HUES6 (cell line): ENCODE measurements at regions not wholly inside any gene's neighbourhood (a gene's known extent, or its start where the extent isn't known, plus 50 kb on each side); places are given as distances from the start of the nearest gene placed in this dataset.

Experiments
- H3K27ac ChIP-seq: 2 replicates; pipeline ENCODE4 v1.7.0; 2013; ENCODE audit warnings: low read depth, mild to moderate bottlenecking, low read length, inconsistent platforms
- H3K27me3 ChIP-seq: 2 replicates; pipeline ENCODE4 v1.6.1; 2013; ENCODE audit warnings: low read length; ENCODE audit not compliant: control insufficient read depth, insufficient read depth
- H3K36me3 ChIP-seq: 2 replicates; pipeline ENCODE4 v1.6.1; 2013; ENCODE audit warnings: low read length; ENCODE audit not compliant: control insufficient read depth, insufficient read depth
- H3K4me1 ChIP-seq: 2 replicates; pipeline ENCODE4 v1.6.1; 2013; ENCODE audit warnings: low read length; ENCODE audit not compliant: control insufficient read depth, insufficient read depth
- H3K4me3 ChIP-seq: 2 replicates; pipeline ENCODE4 v1.5.1; 2013; ENCODE audit warnings: low read depth, low read length
- H3K9ac ChIP-seq: one replicate; pipeline ENCODE4 v1.6.1; 2013; ENCODE audit warnings: mild to moderate bottlenecking, low read length
- H3K9me3 ChIP-seq: 2 replicates; pipeline ENCODE4 v1.6.1; 2013; ENCODE audit warnings: low read depth, low read length; ENCODE audit not compliant: control insufficient read depth, insufficient read depth

- Histone ChIP-seq H3K4me3 (no peak overlapping the region), H3K27me3 (no peaks in the 10 kb centered on the region), H3K27ac (no peak overlapping the region), H3K9ac (no peak overlapping the region), H3K9me3 (no peaks in the 10 kb centered on the region), H3K4me1 (no peaks in the 10 kb centered on the region), H3K36me3 (no peaks in the 10 kb centered on the region)
Observed at GRCh38 chr6:115681978-115682775, 378.5 kb downstream of the FRK start.

GRCh38 chr6:115680621-115681020, 380.1 kb downstream of the FRK start:
- Histone ChIP-seq H3K36me3 (no peaks in the 10 kb centered on the region), H3K9ac (no peak overlapping the region), H3K9me3 (no peaks in the 10 kb centered on the region), H3K4me3 (no peak overlapping the region), H3K27ac (no peak overlapping the region), H3K27me3 (no peaks in the 10 kb centered on the region), H3K4me1 (no peaks in the 10 kb centered on the region)

- Histone ChIP-seq H3K9me3 (no peaks in the 10 kb centered on the region), H3K36me3 (no peaks in the 10 kb centered on the region), H3K27me3 (no peaks in the 10 kb centered on the region), H3K27ac (no peak overlapping the region), H3K4me3 (no peak overlapping the region), H3K9ac (no peak overlapping the region), H3K4me1 (no peaks in the 10 kb centered on the region)
Observed at GRCh38 chr6:115677198-115677597, 383.5 kb downstream of the FRK start.

- Histone ChIP-seq H3K9me3 (no peaks in the 10 kb centered on the region), H3K27me3 (no peaks in the 10 kb centered on the region), H3K27ac (no peak overlapping the region), H3K9ac (no peak overlapping the region), H3K36me3 (no peaks in the 10 kb centered on the region), H3K4me3 (no peak overlapping the region), H3K4me1 (no peaks in the 10 kb centered on the region)
Observed at GRCh38 chr6:115675443-115675842, 385.2 kb downstream of the FRK start.

- Histone ChIP-seq H3K4me3 (no peak overlapping the region), H3K36me3 (no peaks in the 10 kb centered on the region), H3K4me1 (no peaks in the 10 kb centered on the region), H3K27me3 (no peaks in the 10 kb centered on the region), H3K9me3 (no peaks in the 10 kb centered on the region), H3K9ac (no peak overlapping the region), H3K27ac (no peak overlapping the region)
Observed at GRCh38 chr6:115668781-115669180, 391.9 kb downstream of the FRK start.

GRCh38 chr6:115668211-115668610, 392.5 kb downstream of the FRK start:
- no peaks in the 10 kb centered on the region for H3K36me3 ChIP-seq
- no peaks in the 10 kb centered on the region for H3K27me3 ChIP-seq
- H3K4me3 ChIP-seq = no peak overlapping the region
- no peak overlapping the region for H3K9ac ChIP-seq
- no peak overlapping the region for H3K27ac ChIP-seq
- no peaks in the 10 kb centered on the region for H3K4me1 ChIP-seq
- H3K9me3 ChIP-seq = no peaks in the 10 kb centered on the region

GRCh38 chr6:115667478-115668026, 393.1 kb downstream of the FRK start:
- no peaks in the 10 kb centered on the region for H3K4me1 ChIP-seq
- no peaks in the 10 kb centered on the region for H3K27me3 ChIP-seq
- H3K9ac ChIP-seq = no peak overlapping the region
- H3K36me3 ChIP-seq = no peaks in the 10 kb centered on the region
- no peaks in the 10 kb centered on the region for H3K9me3 ChIP-seq
- no peak overlapping the region for H3K27ac ChIP-seq
- no peak overlapping the region for H3K4me3 ChIP-seq

GRCh38 chr6:115666997-115667396, 393.7 kb downstream of the FRK start:
- Histone ChIP-seq H3K27me3 (no peaks in the 10 kb centered on the region), H3K9me3 (no peaks in the 10 kb centered on the region), H3K4me1 (no peaks in the 10 kb centered on the region), H3K9ac (no peak overlapping the region), H3K27ac (no peak overlapping the region), H3K36me3 (no peaks in the 10 kb centered on the region), H3K4me3 (no peak overlapping the region)

GRCh38 chr6:115665310-115665709, 395.4 kb downstream of the FRK start:
- H3K4me3 ChIP-seq = no peak overlapping the region
- H3K27ac ChIP-seq = no peak overlapping the region
- H3K9me3 ChIP-seq = no peaks in the 10 kb centered on the region
- H3K9ac ChIP-seq = no peak overlapping the region
- H3K27me3 ChIP-seq = no peaks in the 10 kb centered on the region
- H3K36me3 ChIP-seq = no peaks in the 10 kb centered on the region
- H3K4me1 ChIP-seq = no peaks in the 10 kb centered on the region

GRCh38 chr6:115663681-115664080, 397.0 kb downstream of the FRK start:
- Histone ChIP-seq H3K4me1 (no peaks in the 10 kb centered on the region), H3K27ac (no peak overlapping the region), H3K27me3 (no peaks in the 10 kb centered on the region), H3K36me3 (no peaks in the 10 kb centered on the region), H3K9me3 (no peaks in the 10 kb centered on the region), H3K9ac (no peak overlapping the region), H3K4me3 (no peak overlapping the region)

GRCh38 chr6:115643762-115644161, 416.9 kb downstream of the FRK start:
- Histone ChIP-seq H3K4me3 (no peak overlapping the region), H3K36me3 (no peaks in the 10 kb centered on the region), H3K4me1 (0 out of 2 replicates have a peak, but pooled peaks cover 5% of the 10 kb centered on the region), H3K9ac (no peak overlapping the region), H3K27ac (no peak overlapping the region), H3K27me3 (no peaks in the 10 kb centered on the region), H3K9me3 (no peaks in the 10 kb centered on the region)
